H9 (cell line): ENCODE measurements at regions not wholly inside any gene's neighbourhood (a gene's known extent, or its start where the extent isn't known, plus 50 kb on each side); places are given as distances from the start of the nearest gene placed in this dataset.

Experiments
- DNase-seq: peaks from one replicate; pipeline ENCODE4 v3.0.0-alpha.2; 2017
- H2AFZ ChIP-seq: one replicate; pipeline ENCODE4 v1.6.1; 2013; ENCODE audit warnings: mild to moderate bottlenecking, low read length, control low read depth, moderate library complexity
- H2AK5ac ChIP-seq: 2 replicates; pipeline ENCODE4 v1.6.1; 2013; ENCODE audit warnings: low read length, control low read depth, mixed read lengths; ENCODE audit not compliant: insufficient read length
- H2BK120ac ChIP-seq: one replicate; pipeline ENCODE4 v1.6.1; 2013; ENCODE audit warnings: low read depth, mild to moderate bottlenecking, low read length, control low read depth, inconsistent platforms; ENCODE audit not compliant: poor library complexity, severe bottlenecking
- H2BK12ac ChIP-seq: 2 replicates; pipeline ENCODE4 v1.6.1; 2013; ENCODE audit warnings: low read length, control low read depth, mixed read lengths, low read depth; ENCODE audit not compliant: insufficient read length
- H2BK15ac ChIP-seq: 2 replicates; pipeline ENCODE4 v1.6.1; 2013; ENCODE audit warnings: low read depth, low read length, control low read depth
- H2BK20ac ChIP-seq: one replicate; pipeline ENCODE4 v1.6.1; 2013; ENCODE audit warnings: low read depth, mild to moderate bottlenecking, low read length, control low read depth, inconsistent platforms; ENCODE audit not compliant: poor library complexity, severe bottlenecking
- H2BK5ac ChIP-seq: 2 replicates; pipeline ENCODE4 v1.6.1; 2013; ENCODE audit warnings: low read length, control low read depth, mixed read lengths; ENCODE audit not compliant: insufficient read length
- H3K14ac ChIP-seq: 2 replicates; pipeline ENCODE4 v1.6.1; 2013; ENCODE audit warnings: low read length, control low read depth; ENCODE audit not compliant: insufficient read depth
- H3K18ac ChIP-seq: 2 replicates; pipeline ENCODE4 v1.6.1; 2013; ENCODE audit warnings: low read depth, mild to moderate bottlenecking, mixed read lengths, low read length, control low read depth; ENCODE audit not compliant: insufficient read length
- H3K23ac ChIP-seq: 2 replicates; pipeline ENCODE4 v1.6.1; 2013; ENCODE audit warnings: low read length, control low read depth, mixed read lengths, low read depth; ENCODE audit not compliant: insufficient read length
- H3K23me2 ChIP-seq: 2 replicates; pipeline ENCODE4 v1.6.1; 2013; ENCODE audit warnings: low read depth, mild to moderate bottlenecking, mixed read lengths, low read length, control low read depth; ENCODE audit not compliant: insufficient read length, poor library complexity, severe bottlenecking
- H3K27ac ChIP-seq: 2 replicates; pipeline ENCODE4 v1.5.1; 2013; ENCODE audit warnings: low read length, control low read depth, mixed read lengths, low read depth; ENCODE audit not compliant: insufficient read length
- H3K27me3 ChIP-seq: 2 replicates; pipeline ENCODE4 v1.6.1; 2013; ENCODE audit warnings: low read length, control low read depth, inconsistent platforms; ENCODE audit not compliant: insufficient read depth
- H3K4ac ChIP-seq: 2 replicates; pipeline ENCODE4 v1.6.1; 2013; ENCODE audit warnings: low read depth, mild to moderate bottlenecking, control low read depth, inconsistent platforms, low read length, moderate library complexity
- H3K4me1 ChIP-seq: 2 replicates; pipeline ENCODE4 v1.6.1; 2013; ENCODE audit warnings: low read length, control low read depth, inconsistent platforms; ENCODE audit not compliant: insufficient read depth
- H3K4me2 ChIP-seq: 2 replicates; pipeline ENCODE4 v1.6.1; 2013; ENCODE audit warnings: low read length, control low read depth, mixed read lengths; ENCODE audit not compliant: insufficient read length, insufficient read depth
- H3K56ac ChIP-seq: 2 replicates; pipeline ENCODE4 v1.6.1; 2013; ENCODE audit warnings: low read depth, mild to moderate bottlenecking, mixed read lengths, low read length, control low read depth; ENCODE audit not compliant: insufficient read length
- H3K79me1 ChIP-seq: 2 replicates; pipeline ENCODE4 v1.6.1; 2013; ENCODE audit warnings: low read depth, mild to moderate bottlenecking, moderate library complexity, low read length, control low read depth, inconsistent platforms; ENCODE audit not compliant: insufficient read depth, poor library complexity, severe bottlenecking
- H3K79me2 ChIP-seq: 2 replicates; pipeline ENCODE4 v1.6.1; 2013; ENCODE audit warnings: low read length, control low read depth, inconsistent platforms; ENCODE audit not compliant: insufficient read depth
- H3K9ac ChIP-seq: 2 replicates; pipeline ENCODE4 v1.6.1; 2013; ENCODE audit warnings: low read length, control low read depth, mixed read lengths; ENCODE audit not compliant: insufficient read length; ENCODE audit errors: extremely low read depth
- H3K9me3 ChIP-seq: one replicate; pipeline ENCODE4 v1.6.1; 2013; ENCODE audit warnings: low read depth, low read length, inconsistent platforms; ENCODE audit not compliant: control insufficient read depth
- H3T11ph ChIP-seq: one replicate; pipeline ENCODE4 v1.6.1; 2013; ENCODE audit warnings: mild to moderate bottlenecking, low read length, control low read depth, inconsistent platforms
- H4K20me1 ChIP-seq: one replicate; pipeline ENCODE4 v1.6.1; 2013; ENCODE audit not compliant: control insufficient read depth, insufficient read length, insufficient read depth
- H4K5ac ChIP-seq: 2 replicates; pipeline ENCODE4 v1.6.1; 2013; ENCODE audit warnings: low read depth, mild to moderate bottlenecking, mixed read lengths, low read length, control low read depth; ENCODE audit not compliant: insufficient read length
- H4K8ac ChIP-seq: replicated peaks from 2 replicates; pipeline ENCODE4 v1.6.1; 2013; ENCODE audit warnings: low read length, control low read depth, mixed read lengths, low read depth; ENCODE audit not compliant: insufficient read length
- H4K91ac ChIP-seq: 2 replicates; pipeline ENCODE4 v1.6.1; 2013; ENCODE audit warnings: low read depth, mild to moderate bottlenecking, moderate library complexity, mixed read lengths, low read length, control low read depth; ENCODE audit not compliant: insufficient read length
- H3K27ac Mint-ChIP-seq, 3 experiments: 2 replicates in 2 of 3; 3 replicates in 1 of 3; pipeline ENCODE4 v1.8.0; 2020 to 2021; ENCODE audit warnings: mixed read lengths in 3 of 3, mild to moderate bottlenecking in 1 of 3, moderate library complexity in 1 of 3
- H3K27me3 Mint-ChIP-seq: 2 replicates; pipeline ENCODE4 v1.8.0; 2021; ENCODE audit warnings: low read depth, mild to moderate bottlenecking, moderate library complexity, mixed read lengths
- H3K36me3 Mint-ChIP-seq, 3 experiments: 2 replicates in 2 of 3; 3 replicates in 1 of 3; pipeline ENCODE4 v1.8.0; 2020 to 2021; ENCODE audit warnings: low read depth in 3 of 3, mixed read lengths in 3 of 3; ENCODE audit not compliant: insufficient read depth in 1 of 3
- H3K4me1 Mint-ChIP-seq, 2 experiments: 2 replicates each; pipeline ENCODE4 v1.8.0; 2020; ENCODE audit warnings: mixed read lengths in 2 of 2
- H3K4me3 Mint-ChIP-seq, 2 experiments: 2 replicates in 1 of 2; 3 replicates in 1 of 2; pipeline ENCODE4 v1.8.0; 2020 to 2021; ENCODE audit warnings: mild to moderate bottlenecking in 2 of 2, mixed read lengths in 2 of 2, moderate library complexity in 1 of 2
- H3K9me3 Mint-ChIP-seq, 2 experiments: 2 replicates in 1 of 2; 3 replicates in 1 of 2; pipeline ENCODE4 v1.8.0; 2020; ENCODE audit warnings: mild to moderate bottlenecking in 2 of 2, mixed read lengths in 2 of 2, moderate library complexity in 1 of 2
- WGBS: extraction: QIAGEN DNeasy Blood & Tissue Kit; methylation state at CpG from one replicate; pipeline ENCODE4 v1.1.7; 2013; ENCODE audit warnings: missing lambda C conversion rate, low lambda C conversion rate, mixed read lengths; ENCODE audit not compliant: insufficient read length; ENCODE audit errors: extremely low coverage; 5-methylcytosine and 5-hydroxymethylcytosine counted together
- TF ChIP-seq, protein P1 (sequence below): fragments of 200-600 bp; sonication (generic); conservative IDR thresholded peaks from 3 replicates; pipeline ENCODE4 v1.8.0; 2021; ENCODE audit warnings: antibody characterized with exemption, mild to moderate bottlenecking

DNA sequence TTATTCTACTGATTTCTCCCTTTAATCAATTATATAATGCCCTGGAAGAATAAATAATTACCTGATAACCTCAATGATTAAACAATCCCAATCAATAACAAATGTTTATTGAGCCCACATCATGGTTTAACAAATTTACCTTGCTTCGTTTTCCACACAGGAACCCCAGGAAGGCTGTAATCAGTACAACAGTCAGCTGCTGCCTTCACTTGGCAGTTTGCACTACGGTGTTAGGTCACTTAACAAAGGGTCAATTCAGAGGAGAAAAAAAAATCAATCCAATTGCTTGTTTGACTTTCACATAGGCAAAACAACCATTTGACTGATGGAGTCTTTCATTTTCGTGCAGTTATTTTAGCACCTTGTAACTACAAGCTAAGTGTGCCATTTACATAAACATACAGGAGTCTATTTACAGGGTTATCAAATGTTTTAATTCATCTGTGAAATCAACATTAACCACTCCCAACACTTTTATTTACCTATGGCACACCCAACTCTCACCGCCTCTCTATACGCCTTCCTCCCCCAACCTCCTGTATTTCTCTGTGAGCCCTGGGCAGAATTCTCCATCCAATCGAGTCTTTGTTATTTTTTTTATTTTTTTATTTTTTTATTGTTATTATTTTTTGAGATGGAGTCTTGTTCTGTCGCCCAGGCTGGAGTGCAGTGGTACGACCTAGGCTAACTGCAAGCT is 140.4 kb upstream of the TAB2 start:
- Histone ChIP-seq H4K8ac (no peak overlapping the region), H3K4ac (no peak overlapping the region), H2AK5ac (no peak overlapping the region), H3K9ac (no peak overlapping the region), H3K23ac (no peak overlapping the region), H2BK20ac (no peak overlapping the region), H3K56ac (no peak overlapping the region), H3K23me2 (no peaks in the 10 kb centered on the region), H3K27me3 (no peaks in the 10 kb centered on the region), H2AFZ (no peak overlapping the region), H4K91ac (no peak overlapping the region), H3K27ac (no peak overlapping the region), H3K79me1 (no peaks in the 10 kb centered on the region), H4K20me1 (no peaks in the 10 kb centered on the region), H3K14ac (no peak overlapping the region), H3K9me3 (no peaks in the 10 kb centered on the region), H3K4me2 (no peak overlapping the region), H3K79me2 (no peaks in the 10 kb centered on the region), H2BK12ac (no peak overlapping the region), H2BK5ac (no peak overlapping the region), H3T11ph (no peak overlapping the region), H3K4me1 (no peaks in the 10 kb centered on the region), H4K5ac (no peak overlapping the region), H2BK15ac (no peak overlapping the region), H3K18ac (no peak overlapping the region), H2BK120ac (no peak overlapping the region)
- peaks cover 0 to 5% (median 0%) of the 10 kb centered on the region in 3 experiments; a peak in 1 of 7 replicates for H3K36me3 Mint-ChIP-seq
- H3K4me1 Mint-ChIP-seq, result peaks cover 2% of the 10 kb centered on the region in 2 experiments; a peak in 1 of 4 replicates
- H3K9me3 Mint-ChIP-seq, result peaks cover 4% of the 10 kb centered on the region in 2 experiments; a peak in 4 of 5 replicates
- no peaks in the 10 kb centered on the region for H3K27me3 Mint-ChIP-seq
- no peak overlapping the region for H3K4me3 Mint-ChIP-seq
- H3K27ac Mint-ChIP-seq, result no peak overlapping the region
- WGBS, result no CpG with 5 or more reads among the region's 8 CpGs
- DNase-seq, result no peak
- TF ChIP-seq, protein P1, sequence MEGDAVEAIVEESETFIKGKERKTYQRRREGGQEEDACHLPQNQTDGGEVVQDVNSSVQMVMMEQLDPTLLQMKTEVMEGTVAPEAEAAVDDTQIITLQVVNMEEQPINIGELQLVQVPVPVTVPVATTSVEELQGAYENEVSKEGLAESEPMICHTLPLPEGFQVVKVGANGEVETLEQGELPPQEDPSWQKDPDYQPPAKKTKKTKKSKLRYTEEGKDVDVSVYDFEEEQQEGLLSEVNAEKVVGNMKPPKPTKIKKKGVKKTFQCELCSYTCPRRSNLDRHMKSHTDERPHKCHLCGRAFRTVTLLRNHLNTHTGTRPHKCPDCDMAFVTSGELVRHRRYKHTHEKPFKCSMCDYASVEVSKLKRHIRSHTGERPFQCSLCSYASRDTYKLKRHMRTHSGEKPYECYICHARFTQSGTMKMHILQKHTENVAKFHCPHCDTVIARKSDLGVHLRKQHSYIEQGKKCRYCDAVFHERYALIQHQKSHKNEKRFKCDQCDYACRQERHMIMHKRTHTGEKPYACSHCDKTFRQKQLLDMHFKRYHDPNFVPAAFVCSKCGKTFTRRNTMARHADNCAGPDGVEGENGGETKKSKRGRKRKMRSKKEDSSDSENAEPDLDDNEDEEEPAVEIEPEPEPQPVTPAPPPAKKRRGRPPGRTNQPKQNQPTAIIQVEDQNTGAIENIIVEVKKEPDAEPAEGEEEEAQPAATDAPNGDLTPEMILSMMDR, result no peak
